SK-N-SH (cell line): ENCODE measurements at regions not wholly inside any gene's neighbourhood (a gene's known extent, or its start where the extent isn't known, plus 50 kb on each side); places are given as distances from the start of the nearest gene placed in this dataset.

Experiments used
- CTCF ChIP-seq: fragments of 200-600 bp; sonication (generic); IDR thresholded peaks from 2 replicates; pipeline ENCODE4 v1.6.1; 2017; ENCODE audit warnings: antibody characterized with exemption, mild to moderate bottlenecking, moderate library complexity
- EZH2phosphoT487 ChIP-seq: fragments of 200-600 bp; sonication (generic); IDR thresholded peaks from 2 replicates; pipeline ENCODE4 v1.6.1; 2017; ENCODE audit warnings: low read depth, mixed run types, mild to moderate bottlenecking, antibody characterized with exemption, moderate library complexity, borderline replicate concordance
- GATA2 ChIP-seq: sonication (generic); formaldehyde crosslinking; IDR thresholded peaks from 2 replicates; pipeline ENCODE4 v1.5.0; 2020; ENCODE audit warnings: mild to moderate bottlenecking, missing genetic modification reagents
- POLR2AphosphoS5 ChIP-seq: IDR thresholded peaks from 2 replicates; pipeline ENCODE4 v1.6.1; 2012; ENCODE audit warnings: low read depth, low read length
- SIN3A ChIP-seq: IDR thresholded peaks from 2 replicates; pipeline ENCODE4 v1.6.1; 2012; ENCODE audit warnings: low read depth, mild to moderate bottlenecking, low read length, moderate library complexity, borderline replicate concordance
- YY1 ChIP-seq: IDR thresholded peaks from 2 replicates; pipeline ENCODE4 v1.4.0; 2012; ENCODE audit warnings: low read depth, mild to moderate bottlenecking

DNA sequence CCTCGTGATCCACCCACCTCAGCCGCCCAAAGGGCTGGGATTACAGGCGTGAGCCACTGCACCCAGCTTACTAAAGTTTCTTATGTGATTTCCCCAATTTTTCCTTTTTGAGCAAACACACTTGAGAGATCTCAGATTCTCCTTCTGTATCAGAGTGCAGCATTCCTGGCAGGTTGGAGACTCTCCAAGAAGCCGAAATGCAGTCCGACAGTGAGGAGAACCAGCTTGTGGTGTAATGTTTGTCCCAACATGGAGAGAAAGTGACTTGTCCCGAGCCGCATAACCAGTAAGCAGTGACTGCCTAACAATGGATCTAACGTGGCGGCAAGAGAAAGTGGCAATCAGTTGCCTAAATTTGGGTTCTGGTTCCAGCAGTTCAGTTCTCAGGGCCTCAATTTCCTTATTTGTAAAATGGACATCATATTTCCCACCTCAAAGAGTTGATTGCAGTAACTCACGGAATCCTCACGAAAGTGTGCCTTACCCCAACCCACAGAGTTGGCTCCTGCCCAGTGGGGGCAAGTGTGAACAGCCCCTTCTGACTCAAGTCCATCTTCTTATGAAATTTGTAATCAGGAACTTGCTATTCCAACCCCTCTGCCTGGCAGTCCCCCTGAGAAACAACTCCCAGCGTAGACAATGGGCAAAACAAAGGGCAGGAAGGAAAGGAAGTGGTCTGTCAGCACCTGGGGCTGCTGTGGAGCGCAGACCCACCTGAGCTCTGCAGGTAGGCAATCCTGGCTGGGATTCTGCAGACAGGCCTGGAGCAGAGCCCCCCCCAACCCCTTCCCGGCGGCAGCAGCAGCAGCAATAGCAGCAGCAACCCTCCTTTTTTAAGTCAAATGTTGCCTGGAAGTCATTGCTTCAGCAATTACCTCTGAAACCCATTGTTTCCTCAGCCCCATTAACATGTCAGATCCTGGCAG is 223.6 kb upstream of the POU3F1 start:
- TF ChIP-seq POLR2AphosphoS5: no peak
- TF ChIP-seq CTCF: no peak
- no peak for TF ChIP-seq GATA2
- TF ChIP-seq SIN3A: no peak
- TF ChIP-seq YY1: no peak
- TF ChIP-seq EZH2phosphoT487: no peak
